GM23248 (cell line): ENCODE measurements at regions not wholly inside any gene's neighbourhood (a gene's known extent, or its start where the extent isn't known, plus 50 kb on each side); places are given as distances from the start of the nearest gene placed in this dataset.

Source experiments
- DNase-seq: peaks from one replicate; pipeline ENCODE4 v3.0.0-alpha.2; 2015
- H2AFZ ChIP-seq: fragments of 200-600 bp; sonication (generic); 2 replicates; pipeline ENCODE4 v1.6.1; 2016; ENCODE audit warnings: antibody characterized with exemption
- H3F3A ChIP-seq: fragments of 200-600 bp; sonication (generic); 2 replicates; pipeline ENCODE4 v1.6.1; 2016; ENCODE audit warnings: mild to moderate bottlenecking, antibody characterized with exemption, mixed run types; ENCODE audit not compliant: insufficient read depth
- H3K27ac ChIP-seq: fragments of 200-600 bp; sonication (generic); 2 replicates; pipeline ENCODE4 v1.5.1; 2016; ENCODE audit warnings: mild to moderate bottlenecking
- H3K27me3 ChIP-seq: fragments of 200-600 bp; sonication (generic); replicated peaks from 2 replicates; pipeline ENCODE4 v1.6.1; 2016; ENCODE audit warnings: mild to moderate bottlenecking; ENCODE audit not compliant: insufficient read depth
- H3K36me3 ChIP-seq: fragments of 200-600 bp; sonication (generic); 2 replicates; pipeline ENCODE4 v1.6.1; 2016; ENCODE audit warnings: low read depth, mild to moderate bottlenecking
- H3K4me1 ChIP-seq: fragments of 200-600 bp; sonication (generic); 2 replicates; pipeline ENCODE4 v1.6.1; 2016; ENCODE audit warnings: mild to moderate bottlenecking; ENCODE audit not compliant: insufficient read depth
- H3K4me2 ChIP-seq: fragments of 200-600 bp; sonication (generic); one replicate; pipeline ENCODE4 v1.6.1; 2016; ENCODE audit warnings: mild to moderate bottlenecking; ENCODE audit not compliant: unreplicated experiment
- H3K4me3 ChIP-seq: fragments of 200-600 bp; sonication (generic); 2 replicates; pipeline ENCODE4 v1.5.1; 2016; ENCODE audit warnings: mild to moderate bottlenecking
- H3K79me2 ChIP-seq: fragments of 200-600 bp; sonication (generic); 2 replicates; pipeline ENCODE4 v1.6.1; 2016; ENCODE audit warnings: mild to moderate bottlenecking; ENCODE audit not compliant: insufficient read depth
- H3K9ac ChIP-seq: fragments of 200-600 bp; sonication (generic); 2 replicates; pipeline ENCODE4 v1.6.1; 2016; ENCODE audit warnings: mild to moderate bottlenecking
- H3K9me2 ChIP-seq: fragments of 200-600 bp; sonication (generic); 2 replicates; pipeline ENCODE4 v1.6.1; 2016; ENCODE audit warnings: mixed run types, mild to moderate bottlenecking, moderate library complexity; ENCODE audit not compliant: insufficient read depth
- H3K9me3 ChIP-seq: fragments of 200-600 bp; sonication (generic); one replicate; pipeline ENCODE4 v1.6.1; 2017; ENCODE audit warnings: low read depth
- H4K20me1 ChIP-seq: fragments of 200-600 bp; sonication (generic); 2 replicates; pipeline ENCODE4 v1.6.0; 2016; ENCODE audit not compliant: insufficient read depth
- EZH2 ChIP-seq: fragments of 200-600 bp; sonication (generic); IDR thresholded peaks from 2 replicates; pipeline ENCODE4 v1.6.1; 2018; ENCODE audit warnings: antibody characterized with exemption, mild to moderate bottlenecking; ENCODE audit not compliant: insufficient read depth, poor library complexity, severe bottlenecking
- EZH2phosphoT487 ChIP-seq: fragments of 200-600 bp; sonication (generic); IDR thresholded peaks from 2 replicates; pipeline ENCODE4 v1.6.1; 2018; ENCODE audit warnings: antibody characterized with exemption, moderate library complexity, mild to moderate bottlenecking, low read depth; ENCODE audit not compliant: insufficient read depth
- WGBS, 2 experiments: methylation state at CpG; one replicate each; pipeline ENCODE4 v1.1.6; 2015 to 2017; ENCODE audit warnings: low lambda C conversion rate in 2 of 2, low coverage in 1 of 2; ENCODE audit errors: missing lambda C conversion rate in 2 of 2; 5-methylcytosine and 5-hydroxymethylcytosine counted together
- in situ Hi-C: fragments of 300-500 bp; cut with MboI; formaldehyde crosslinking; loops from 2 replicates; pipeline ENCODE4 v1.15.0; 2020

DNA sequence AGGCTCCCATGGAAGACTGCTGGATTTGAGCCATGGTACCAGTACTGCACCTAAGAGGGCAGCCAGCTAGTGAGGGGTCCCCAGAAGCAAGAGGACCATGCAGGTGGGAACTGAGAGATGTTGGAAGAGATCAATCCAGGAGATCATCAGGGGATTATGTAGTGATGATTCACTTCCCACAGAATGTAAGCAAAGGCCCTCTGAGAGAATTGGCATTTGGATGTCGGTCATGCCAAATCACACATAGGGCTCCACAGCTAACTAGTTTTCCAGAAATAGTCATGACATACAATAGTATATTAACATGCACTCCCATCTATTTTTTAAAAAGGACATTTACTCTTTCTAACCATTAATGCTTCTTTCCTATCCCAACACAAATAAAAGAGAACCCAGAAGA, 112.5 kb downstream of the RASGEF1B start:
- WGBS, 2 experiments: 20 to 32% methylated on average over 1 of the region's 1 CpG
- Histone ChIP-seq H3F3A (0 out of 2 replicates have a peak, but pooled peaks cover 7% of the 10 kb centered on the region), H3K27ac (no peak overlapping the region), H3K27me3 (no peaks in the 10 kb centered on the region), H3K4me1 (peaks cover 22% of the 10 kb centered on the region), H3K4me2 (peak overlapping the region; percentile 23), H3K9ac (no peak overlapping the region), H3K79me2 (no peaks in the 10 kb centered on the region), H2AFZ (no peak overlapping the region), H3K9me2 (no peaks in the 10 kb centered on the region), H3K36me3 (no peaks in the 10 kb centered on the region), H4K20me1 (no peaks in the 10 kb centered on the region), H3K9me3 (no peaks in the 10 kb centered on the region), H3K4me3 (no peak overlapping the region)
- in situ Hi-C loops: loop anchor here (25.0 kb wide), 1 partner anchor 997 kb away; no protein-coding TSS in a partner anchor
- peak; percentile 57 for DNase-seq
- no peak for TF ChIP-seq EZH2phosphoT487
- TF ChIP-seq EZH2: no peak

- peaks cover 31% of the 10 kb centered on the region for H3K4me1 ChIP-seq
- no peaks in the 10 kb centered on the region for H3K79me2 ChIP-seq
- peaks cover 15% of the 10 kb centered on the region for H3F3A ChIP-seq
- no peaks in the 10 kb centered on the region for H3K9me2 ChIP-seq
- no peaks in the 10 kb centered on the region for H4K20me1 ChIP-seq
- 75 to 77% methylated on average over 2 of the region's 2 CpGs for WGBS, 2 experiments
- H3K27me3 ChIP-seq: no peaks in the 10 kb centered on the region
- DNase-seq: no peak
- no peaks in the 10 kb centered on the region for H3K36me3 ChIP-seq
- no peak overlapping the region for H3K4me2 ChIP-seq
- no peak overlapping the region for H3K9ac ChIP-seq
- no peaks in the 10 kb centered on the region for H3K9me3 ChIP-seq
- no peak overlapping the region for H3K4me3 ChIP-seq
- no peak overlapping the region for H2AFZ ChIP-seq
- in situ Hi-C loops: loop anchor here (25.0 kb wide), 1 partner anchor 996 kb away; no protein-coding TSS in a partner anchor
- no peak for TF ChIP-seq EZH2phosphoT487
- no peak for TF ChIP-seq EZH2
- no peak overlapping the region for H3K27ac ChIP-seq
Observed at GRCh38 chr4:81358154-81358553, 113.6 kb downstream of the RASGEF1B start.

GRCh38 chr4:81356621-81357020, 115.1 kb downstream of the RASGEF1B start:
- H3F3A ChIP-seq: peaks cover 30% of the 10 kb centered on the region
- H3K9me3 ChIP-seq: no peaks in the 10 kb centered on the region
- 75 to 87% methylated on average over 1 of the region's 1 CpG for WGBS, 2 experiments
- no peaks in the 10 kb centered on the region for H3K79me2 ChIP-seq
- H3K4me3 ChIP-seq: no peak overlapping the region
- H3K4me2 ChIP-seq: no peak overlapping the region
- no peaks in the 10 kb centered on the region for H3K27me3 ChIP-seq
- TF ChIP-seq EZH2phosphoT487 (no peak), EZH2 (no peak)
- H3K4me1 ChIP-seq: peaks cover 46% of the 10 kb centered on the region
- H2AFZ ChIP-seq: no peak overlapping the region
- peak; percentile 12 for DNase-seq
- no peaks in the 10 kb centered on the region for H4K20me1 ChIP-seq
- in situ Hi-C loops: loop anchor here (25.0 kb wide), 1 partner anchor 994 kb away; no protein-coding TSS in a partner anchor
- no peak overlapping the region for H3K9ac ChIP-seq
- H3K36me3 ChIP-seq: no peaks in the 10 kb centered on the region
- H3K9me2 ChIP-seq: no peaks in the 10 kb centered on the region
- no peak overlapping the region for H3K27ac ChIP-seq

DNA sequence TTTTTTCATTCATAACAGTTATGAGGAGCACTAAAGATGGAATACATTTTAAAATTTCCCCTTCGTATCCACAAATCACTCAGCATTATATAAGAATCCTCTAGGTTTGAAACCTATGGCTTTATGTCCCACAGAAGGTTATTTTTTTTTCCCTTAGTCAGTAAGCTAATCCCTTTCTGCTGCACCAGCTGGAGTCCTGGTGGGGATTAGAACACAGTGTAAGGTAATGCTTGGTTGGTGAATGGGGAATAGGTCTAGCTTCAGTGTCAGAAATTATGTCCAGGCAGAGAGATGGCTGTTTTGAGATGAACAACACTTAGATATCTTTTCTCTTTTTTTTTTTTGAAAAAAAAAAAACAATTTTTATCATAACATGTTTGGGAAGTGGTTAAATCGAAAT, 116.6 kb downstream of the RASGEF1B start:
- Histone ChIP-seq H3K4me1 (peaks cover 36% of the 10 kb centered on the region), H3K79me2 (no peaks in the 10 kb centered on the region), H3K4me2 (no peak overlapping the region), H4K20me1 (no peaks in the 10 kb centered on the region), H3K9me2 (no peaks in the 10 kb centered on the region), H3F3A (peaks cover 27% of the 10 kb centered on the region), H3K9ac (no peak overlapping the region), H3K27ac (no peak overlapping the region), H3K27me3 (no peaks in the 10 kb centered on the region), H2AFZ (no peak overlapping the region), H3K9me3 (no peaks in the 10 kb centered on the region), H3K4me3 (no peak overlapping the region), H3K36me3 (no peaks in the 10 kb centered on the region)
- in situ Hi-C loops: loop anchor here (25.0 kb wide), 1 partner anchor 993 kb away; no protein-coding TSS in a partner anchor
- no peak for DNase-seq
- no peak for TF ChIP-seq EZH2phosphoT487
- no peak for TF ChIP-seq EZH2
- WGBS, 2 experiments: 93 to 95% methylated on average over 2 of the region's 2 CpGs

- Histone ChIP-seq H3K36me3 (no peaks in the 10 kb centered on the region), H3F3A (peaks cover 27% of the 10 kb centered on the region), H3K27ac (no peak overlapping the region), H3K4me3 (no peak overlapping the region), H3K79me2 (no peaks in the 10 kb centered on the region), H4K20me1 (no peaks in the 10 kb centered on the region), H3K27me3 (no peaks in the 10 kb centered on the region), H2AFZ (no peak overlapping the region), H3K4me2 (no peak overlapping the region), H3K9me2 (no peaks in the 10 kb centered on the region), H3K4me1 (peaks cover 26% of the 10 kb centered on the region), H3K9ac (no peak overlapping the region), H3K9me3 (no peaks in the 10 kb centered on the region)
- 20% methylated on average over 1 of the region's 1 CpG for WGBS, 2 experiments
- in situ Hi-C loops: loop anchor here (5.0 to 25.0 kb wide), 2 partner anchors 272 to 992 kb away; no protein-coding TSS in a partner anchor
- peak; percentile 73 for DNase-seq
- TF ChIP-seq EZH2phosphoT487 (no peak), EZH2 (no peak)
Observed at GRCh38 chr4:81353861-81354260, 117.8 kb downstream of the RASGEF1B start.
